ENCODE measurements at regions not wholly inside any gene's neighbourhood (a gene's known extent, or its start where the extent isn't known, plus 50 kb on each side); places are given as distances from the start of the nearest gene placed in this dataset.

DNA sequence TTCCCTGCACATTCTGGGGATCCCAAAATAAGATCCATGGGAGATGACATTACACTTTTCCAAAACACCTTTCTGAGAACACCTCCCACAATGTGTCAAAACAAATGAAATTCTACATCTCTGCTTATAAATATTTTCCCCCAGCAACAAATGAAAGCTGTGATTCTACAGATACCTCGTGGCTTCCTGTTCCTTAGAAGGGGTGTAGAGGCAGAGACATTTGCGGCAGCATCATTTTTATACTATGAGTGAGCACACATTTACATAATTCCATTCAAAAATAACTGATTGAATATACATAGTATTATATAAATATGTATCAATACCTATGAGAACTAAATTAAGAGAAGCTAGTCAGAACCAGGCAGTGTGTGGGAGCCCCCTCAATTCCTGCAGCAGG is 213.9 kb upstream of the JARID2 start:
- TF ChIP-seq, protein P1, sequence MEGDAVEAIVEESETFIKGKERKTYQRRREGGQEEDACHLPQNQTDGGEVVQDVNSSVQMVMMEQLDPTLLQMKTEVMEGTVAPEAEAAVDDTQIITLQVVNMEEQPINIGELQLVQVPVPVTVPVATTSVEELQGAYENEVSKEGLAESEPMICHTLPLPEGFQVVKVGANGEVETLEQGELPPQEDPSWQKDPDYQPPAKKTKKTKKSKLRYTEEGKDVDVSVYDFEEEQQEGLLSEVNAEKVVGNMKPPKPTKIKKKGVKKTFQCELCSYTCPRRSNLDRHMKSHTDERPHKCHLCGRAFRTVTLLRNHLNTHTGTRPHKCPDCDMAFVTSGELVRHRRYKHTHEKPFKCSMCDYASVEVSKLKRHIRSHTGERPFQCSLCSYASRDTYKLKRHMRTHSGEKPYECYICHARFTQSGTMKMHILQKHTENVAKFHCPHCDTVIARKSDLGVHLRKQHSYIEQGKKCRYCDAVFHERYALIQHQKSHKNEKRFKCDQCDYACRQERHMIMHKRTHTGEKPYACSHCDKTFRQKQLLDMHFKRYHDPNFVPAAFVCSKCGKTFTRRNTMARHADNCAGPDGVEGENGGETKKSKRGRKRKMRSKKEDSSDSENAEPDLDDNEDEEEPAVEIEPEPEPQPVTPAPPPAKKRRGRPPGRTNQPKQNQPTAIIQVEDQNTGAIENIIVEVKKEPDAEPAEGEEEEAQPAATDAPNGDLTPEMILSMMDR (IDR thresholded peaks at IDR 0.05; ENCODE audit: low read depth, low read length), result no peak
- H3K4me3 ChIP-seq (replicated peaks in 1 of 2; ENCODE audit: low read depth in 2 of 2, low read length in 2 of 2), result no peak overlapping the region
- no peak for DNase-seq (ENCODE audit: low read depth in 2 of 2)

- TF ChIP-seq, protein P1 (IDR thresholded peaks at IDR 0.05; ENCODE audit: low read depth, low read length), result no peak
Observed at GRCh38 chr6:15033850-15034203, 212.0 kb upstream of the JARID2 start.

DNA sequence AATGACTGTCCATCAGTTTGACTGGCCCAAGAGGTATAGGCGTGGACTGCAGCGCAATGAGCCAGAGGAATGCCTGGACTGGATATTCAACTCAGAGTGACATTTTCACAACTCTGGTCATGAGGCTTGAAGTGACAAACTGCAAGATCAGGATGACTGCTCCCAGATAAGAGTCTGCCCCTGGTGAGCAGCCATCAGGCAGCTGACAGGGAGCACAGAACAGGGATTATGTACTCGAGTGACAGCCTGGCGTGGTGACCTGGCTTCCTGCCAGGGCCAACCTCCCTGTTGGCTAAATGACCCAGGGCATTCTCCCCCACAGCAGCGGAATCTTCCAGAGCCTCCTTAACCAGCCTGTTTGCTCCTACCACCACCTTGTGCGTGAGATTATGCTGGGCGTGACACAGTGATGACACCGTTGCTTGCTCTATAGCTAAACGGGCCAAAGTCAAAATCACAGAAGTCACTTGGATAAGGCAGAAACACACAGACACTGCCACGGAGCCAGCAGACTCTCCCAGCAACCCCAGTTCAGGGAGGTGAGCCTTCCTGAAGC is 209.1 kb upstream of the JARID2 start:
- TF ChIP-seq, protein P1 (IDR thresholded peaks at IDR 0.05; ENCODE audit: low read depth, low read length), result no peak
- no peak overlapping the region for H3K4me3 ChIP-seq (replicated peaks in 1 of 2; ENCODE audit: low read depth in 2 of 2, low read length in 2 of 2)
- no peak for DNase-seq (ENCODE audit: low read depth in 2 of 2)

More at GRCh38 chr6:15033850-15034203, 212.0 kb upstream of the JARID2 start:
- DNase-seq (ENCODE audit: low read depth in 2 of 2), result no peak
- H3K4me3 ChIP-seq (replicated peaks in 1 of 2; ENCODE audit: low read depth in 2 of 2, low read length in 2 of 2), result no peak overlapping the region

- no peak overlapping the region for H3K4me3 ChIP-seq (replicated peaks in 1 of 2; ENCODE audit: low read depth in 2 of 2, low read length in 2 of 2)
- DNase-seq (ENCODE audit: low read depth in 2 of 2), result no peak
- TF ChIP-seq, protein P1 (IDR thresholded peaks at IDR 0.05; ENCODE audit: low read depth, low read length), result no peak
Observed at GRCh38 chr6:15037253-15037652, 208.6 kb upstream of the JARID2 start.

DNA sequence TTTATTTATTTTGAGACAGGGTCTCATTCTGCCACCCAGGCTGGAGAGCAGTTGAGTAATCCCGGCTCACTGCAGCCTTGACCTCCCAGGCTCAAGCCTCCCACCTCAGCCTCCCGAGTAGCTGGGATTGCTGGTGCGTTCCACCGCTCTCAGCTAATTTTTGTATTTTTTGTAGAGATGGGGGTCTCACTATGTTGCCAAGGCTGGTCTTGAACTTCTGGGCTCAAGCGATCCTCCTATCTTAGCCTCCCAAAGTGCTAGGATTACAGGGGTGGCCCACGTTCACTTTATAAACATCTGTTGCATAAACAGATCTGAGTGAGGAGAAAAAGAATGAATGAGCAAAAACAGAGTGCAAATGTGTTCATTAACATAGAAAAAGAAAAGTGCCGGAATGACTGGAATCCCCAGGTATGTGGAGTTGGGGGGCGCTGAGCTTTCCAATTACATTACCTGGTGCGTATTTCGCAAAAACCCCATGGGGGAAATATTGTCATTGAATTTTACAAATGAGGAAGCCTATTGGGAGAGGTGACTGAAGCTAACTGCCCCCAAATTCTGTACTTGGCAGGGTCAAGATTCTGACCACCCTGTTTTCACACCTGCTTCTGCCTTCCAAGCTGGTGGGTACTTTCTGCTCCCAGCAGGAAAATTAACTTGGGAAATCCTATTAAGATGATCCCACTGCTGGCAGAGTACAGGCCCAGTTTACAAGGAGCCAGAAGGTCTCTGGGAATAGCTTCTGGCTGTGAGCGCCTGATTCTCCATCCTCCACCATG is 207.7 kb upstream of the JARID2 start:
- TF ChIP-seq, protein P1 (IDR thresholded peaks at IDR 0.05; ENCODE audit: low read depth, low read length), result no peak
- DNase-seq (ENCODE audit: low read depth in 2 of 2), result no peak
- H3K4me3 ChIP-seq (replicated peaks in 1 of 2; ENCODE audit: low read depth in 2 of 2, low read length in 2 of 2), result no peak overlapping the region

- no peak for DNase-seq (ENCODE audit: low read depth in 2 of 2)
- TF ChIP-seq, protein P1 (IDR thresholded peaks at IDR 0.05; ENCODE audit: low read depth, low read length), result no peak
- H3K4me3 ChIP-seq (replicated peaks in 1 of 2; ENCODE audit: low read depth in 2 of 2, low read length in 2 of 2), result no peak overlapping the region
Observed at GRCh38 chr6:15039136-15039535, 206.7 kb upstream of the JARID2 start.
